ENCODE measurements at regions not wholly inside any gene's neighbourhood (a gene's known extent, or its start where the extent isn't known, plus 50 kb on each side); places are given as distances from the start of the nearest gene placed in this dataset.

DNA sequence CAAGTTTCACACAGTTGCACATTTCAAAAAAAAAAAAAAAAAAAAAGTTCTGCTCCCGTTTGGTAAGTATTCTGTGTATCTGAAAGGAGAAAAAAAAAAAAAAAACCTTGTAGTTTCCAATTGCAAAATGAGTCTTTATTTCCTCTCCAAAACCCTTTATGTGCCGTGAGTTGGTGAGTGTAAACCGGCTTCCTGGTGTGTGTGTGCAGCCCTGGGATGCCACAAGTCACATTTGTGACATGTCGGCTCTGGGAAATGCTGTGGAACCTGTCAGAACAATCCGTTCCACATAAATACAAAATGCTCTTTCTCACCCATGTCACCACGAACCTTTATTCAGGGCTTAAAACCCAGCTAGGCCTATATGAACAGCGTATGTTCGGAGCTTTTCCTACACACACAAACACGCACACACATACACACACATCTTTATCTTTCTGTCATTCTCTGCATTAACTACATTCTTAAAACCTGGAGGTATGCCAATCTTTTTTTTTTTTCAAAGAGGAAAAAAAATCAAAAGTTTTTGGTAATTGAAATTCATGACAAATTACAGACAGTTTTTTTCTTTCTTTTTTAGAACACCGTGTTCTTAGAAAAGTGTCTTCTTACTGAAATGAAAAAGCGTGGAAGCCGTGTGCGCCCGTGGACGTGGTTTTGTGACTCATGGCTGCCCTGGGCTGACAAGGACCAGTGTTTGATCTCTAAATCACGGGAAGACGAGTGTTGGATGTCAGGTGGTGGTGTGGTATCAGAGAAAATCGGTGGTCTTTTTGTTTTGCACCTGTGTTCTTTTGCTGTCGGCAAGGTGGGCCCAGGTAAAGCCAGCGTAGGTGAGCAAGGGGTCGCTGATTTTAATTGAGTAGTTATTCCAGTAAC, 612.0 kb downstream of the VRK1 start:
- peak; percentile 48 to 51 for DNase-seq

DNA sequence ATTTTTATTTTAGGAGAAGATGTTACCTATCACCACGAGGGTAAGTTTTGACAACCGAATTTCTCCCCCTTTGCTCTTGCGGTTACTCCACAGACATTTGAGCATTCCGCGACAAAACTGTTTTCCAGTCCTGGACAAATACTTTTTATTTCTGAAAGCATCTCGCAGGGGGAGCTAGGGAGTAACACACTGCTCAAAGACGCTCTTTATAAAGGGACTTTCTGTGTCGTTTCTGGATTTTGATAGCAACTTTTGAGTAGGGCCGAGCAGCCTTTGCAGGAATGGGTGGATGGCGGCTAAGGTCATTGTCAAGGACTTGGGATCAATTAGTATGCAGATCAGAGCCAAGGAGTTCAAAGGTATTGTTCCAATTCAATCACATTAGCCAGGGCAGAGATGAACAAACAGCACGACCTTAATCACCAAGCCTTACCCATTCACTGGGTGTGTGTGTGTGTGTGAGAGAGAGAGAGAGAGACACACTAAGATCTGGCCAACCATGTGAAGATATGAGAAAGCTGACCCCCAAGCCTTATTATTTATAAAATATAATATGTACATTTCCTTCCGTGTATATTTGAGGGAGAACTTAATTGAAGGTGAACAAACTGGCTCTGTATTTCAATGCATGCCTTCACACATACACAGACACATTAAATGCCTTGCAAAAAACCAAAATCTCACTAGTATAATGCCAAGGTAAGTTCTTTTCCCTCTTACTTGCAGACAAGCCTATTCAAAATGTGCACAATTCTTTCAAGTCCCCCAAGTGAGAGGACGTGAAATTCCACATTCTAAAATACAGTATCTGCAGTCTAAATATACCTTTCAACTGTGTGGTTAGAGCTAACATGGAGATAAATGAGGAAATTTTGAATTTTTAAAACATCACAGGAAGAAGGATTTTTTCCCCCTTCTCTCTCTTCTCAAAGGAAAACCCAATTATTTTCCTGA, 613.8 kb downstream of the VRK1 start:
- no peak for DNase-seq

DNA sequence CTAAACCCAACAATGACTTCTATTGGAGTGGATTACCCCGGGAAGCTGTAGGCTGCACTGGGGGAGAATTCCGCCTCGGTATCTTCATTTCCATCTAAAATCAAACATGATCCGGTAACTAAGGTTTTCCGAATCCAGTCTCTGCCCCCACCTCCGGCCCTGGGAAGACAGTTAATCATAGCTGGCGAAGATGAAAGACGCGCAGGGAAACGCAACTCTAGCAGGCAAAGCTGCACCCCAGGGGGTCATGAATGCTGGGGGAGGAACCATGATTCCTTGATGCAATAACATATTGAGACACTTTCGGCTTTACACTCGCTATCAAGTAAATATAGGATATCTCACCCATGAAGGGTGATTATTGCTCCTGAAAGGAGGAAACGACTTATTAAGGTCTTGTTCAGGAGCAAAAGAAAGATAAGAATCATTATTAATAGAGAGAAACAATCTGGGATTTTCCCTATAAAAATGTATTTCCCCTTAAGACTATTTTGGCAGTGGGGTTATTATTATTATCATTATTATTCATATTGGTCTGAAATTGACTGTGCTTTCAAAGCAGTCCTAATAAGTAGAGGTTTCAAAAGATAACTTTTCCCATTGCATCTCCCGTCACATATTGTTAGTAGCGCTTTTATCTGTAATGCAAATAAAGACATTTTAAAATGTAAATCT, 614.9 kb downstream of the VRK1 start:
- no peak for DNase-seq

DNA sequence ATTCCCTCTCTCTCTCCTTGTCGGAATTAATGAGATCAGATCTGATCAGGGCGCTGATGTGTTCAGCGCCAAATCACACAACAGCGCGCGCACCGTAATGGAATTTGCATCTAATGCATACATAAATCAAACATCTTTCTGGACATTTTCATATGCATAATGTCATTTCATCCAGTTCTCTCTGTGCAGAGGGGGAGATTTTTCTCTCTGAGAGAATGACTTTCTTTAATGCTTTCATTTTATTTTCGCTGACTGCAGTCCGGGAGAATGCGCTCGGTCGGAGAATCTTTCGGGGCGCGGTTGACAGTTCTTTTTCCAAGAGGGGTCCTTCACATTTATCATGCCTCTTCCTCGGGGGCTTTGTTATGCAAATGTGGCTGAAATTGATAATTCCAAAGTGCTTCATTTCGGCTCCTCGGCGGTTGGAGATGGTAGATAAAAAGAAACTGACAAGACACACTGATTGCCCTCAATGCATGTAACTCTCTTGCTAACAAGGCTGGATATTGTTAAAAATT, 615.9 kb downstream of the VRK1 start:
- peak in 1 of 2 donors; percentile 17 for DNase-seq

DNA sequence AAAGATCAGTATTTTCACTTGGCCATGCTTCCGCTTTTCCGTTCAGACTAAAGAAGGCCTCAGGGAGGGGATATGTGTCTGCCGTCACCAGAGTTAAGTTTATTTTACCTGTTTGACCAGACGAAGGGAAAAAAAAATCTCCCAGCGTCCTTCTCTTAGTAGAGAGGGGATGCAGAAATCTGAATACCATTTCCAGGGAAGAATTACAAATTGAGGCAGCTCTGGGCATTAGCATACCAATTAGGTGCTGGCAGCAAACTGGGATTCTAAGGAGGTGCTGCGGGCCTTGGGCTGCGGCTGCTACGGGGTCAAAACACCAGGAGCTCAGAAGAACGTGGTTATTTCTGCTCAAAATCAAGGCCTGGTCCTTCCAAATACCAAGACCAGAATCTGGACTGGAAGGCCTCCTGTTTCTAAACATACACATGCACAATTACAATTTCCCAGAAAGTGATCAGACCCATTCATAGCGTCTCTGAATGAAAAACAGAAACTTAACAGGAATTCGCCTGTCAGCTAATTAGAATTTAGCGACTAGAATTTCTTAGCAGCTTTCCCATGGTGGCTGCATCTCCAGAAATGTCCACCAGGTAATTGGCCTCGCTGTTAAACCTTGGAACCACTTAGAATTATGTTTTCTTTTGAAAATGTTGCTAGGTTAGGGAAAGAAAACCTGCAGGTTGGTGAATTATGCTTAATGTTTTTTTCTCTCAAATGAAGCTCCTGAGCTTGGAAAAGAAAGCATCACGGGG, 617.0 kb downstream of the VRK1 start:
- DNase-seq: no peak

DNA sequence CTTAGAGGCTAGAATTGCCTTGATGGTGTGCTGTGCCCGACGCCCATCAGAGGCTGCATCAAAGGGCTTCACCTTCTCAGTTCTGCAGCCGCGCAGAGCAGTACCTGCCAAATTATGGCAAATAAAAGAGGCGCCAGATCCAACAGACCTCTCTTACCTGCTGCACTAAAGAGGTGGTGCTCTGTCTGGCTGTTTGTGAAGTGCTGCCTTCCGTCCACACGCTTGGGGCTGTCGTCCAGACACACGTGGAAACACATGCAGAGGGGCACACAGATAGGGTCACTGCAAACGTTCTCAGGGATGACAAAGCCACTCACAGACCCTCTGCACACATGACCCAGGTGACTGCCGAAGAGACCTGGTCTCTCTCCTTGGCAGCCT, 617.5 kb downstream of the VRK1 start:
- no peak for DNase-seq

DNA sequence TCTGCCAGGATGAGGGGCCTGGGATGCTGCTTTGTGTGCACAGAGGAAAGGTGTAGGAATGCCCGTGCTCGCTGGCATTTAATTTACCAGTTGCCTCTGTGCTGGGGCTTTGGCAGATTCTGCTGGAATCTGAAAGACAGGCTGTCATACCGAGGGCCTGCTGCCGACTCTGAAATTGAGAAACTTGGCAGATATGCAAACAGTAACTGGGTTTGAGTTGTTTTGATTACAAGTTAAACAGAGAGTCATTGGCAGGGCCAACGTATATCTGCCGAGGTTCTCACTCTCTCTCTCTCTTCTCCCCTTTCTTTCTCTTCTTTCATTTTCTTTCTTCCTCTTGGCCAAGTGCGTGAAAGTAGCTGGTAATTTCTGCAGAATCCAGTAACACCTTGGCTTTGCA, 618.7 kb downstream of the VRK1 start:
- DNase-seq: no peak

DNA sequence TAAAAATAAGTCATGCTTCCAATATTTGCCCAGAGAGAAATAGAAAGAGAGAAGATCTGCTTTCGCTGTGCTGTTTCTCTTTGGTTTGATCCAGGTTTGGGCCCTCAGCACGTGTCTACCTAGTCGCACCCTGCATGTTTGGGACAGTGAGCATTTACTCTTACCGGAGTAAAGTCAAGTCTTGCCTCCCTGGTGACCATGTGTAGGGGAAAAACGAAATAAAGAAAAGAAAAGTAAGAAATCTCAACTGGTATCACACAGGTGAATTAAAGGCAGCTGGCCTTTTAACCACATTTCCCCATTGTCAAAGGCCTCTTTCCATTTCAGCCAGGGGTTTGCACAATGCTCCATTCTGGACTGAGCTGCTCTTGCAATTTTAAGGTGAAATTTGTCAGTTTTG, 619.4 kb downstream of the VRK1 start:
- no peak for DNase-seq

DNA sequence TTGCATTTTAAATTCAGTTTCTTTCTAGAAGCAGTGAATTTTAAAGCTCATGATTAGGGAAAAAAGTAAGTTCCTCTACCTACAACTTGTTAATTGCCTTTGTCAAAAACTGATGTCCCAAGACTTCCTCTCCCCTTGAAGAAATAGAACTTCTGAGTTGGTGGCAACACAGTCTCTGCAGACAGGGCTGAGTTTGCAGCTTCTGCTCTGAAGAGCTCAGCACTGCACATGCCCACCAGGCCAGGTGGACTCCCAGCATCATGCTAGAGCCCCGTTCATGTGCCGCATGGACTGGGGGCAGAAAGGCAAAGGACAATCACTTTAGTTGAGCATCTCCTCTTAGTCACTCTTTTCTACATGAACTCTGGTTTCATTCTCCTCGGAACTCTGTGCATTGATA, 620.1 kb downstream of the VRK1 start:
- no peak for DNase-seq

DNA sequence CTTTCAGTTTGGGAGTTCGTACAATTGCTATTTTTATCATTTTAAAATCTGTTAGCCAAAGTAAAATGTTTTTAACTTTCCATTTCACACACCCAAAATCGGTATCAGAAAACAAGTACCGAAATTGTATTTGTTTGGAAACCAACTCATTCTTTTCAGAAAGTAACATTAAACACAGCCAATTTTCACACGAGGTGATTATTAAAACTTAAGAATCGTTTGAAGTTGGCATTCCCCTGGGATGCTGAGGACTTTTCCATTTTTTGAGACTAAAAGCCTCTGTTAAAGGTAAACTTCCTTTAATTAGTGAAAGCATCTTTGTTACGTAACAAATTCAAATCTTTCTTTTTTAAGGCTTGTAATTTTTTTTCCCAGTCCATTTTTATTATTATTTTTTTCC, 623.0 kb downstream of the VRK1 start:
- no peak for DNase-seq

DNA sequence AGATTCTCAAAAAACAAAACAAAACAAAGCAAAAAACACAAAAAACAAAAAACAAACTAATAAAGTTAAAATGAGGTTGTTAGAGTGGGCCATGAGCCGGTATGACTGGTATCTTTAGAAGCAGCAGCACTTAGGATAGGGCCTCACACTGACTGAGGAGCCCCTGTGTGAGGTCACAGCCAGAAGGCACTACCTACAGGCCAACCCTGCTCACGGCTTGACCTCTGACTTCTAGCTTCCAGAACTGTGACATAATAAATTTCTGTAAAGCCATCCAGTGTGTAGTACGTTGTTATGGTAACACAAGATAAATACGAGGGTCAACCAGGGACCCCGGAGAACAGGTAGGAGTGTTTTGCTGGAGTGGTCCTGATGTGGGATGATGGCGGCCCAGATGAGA, 629.6 kb downstream of the VRK1 start:
- DNase-seq: no peak

DNA sequence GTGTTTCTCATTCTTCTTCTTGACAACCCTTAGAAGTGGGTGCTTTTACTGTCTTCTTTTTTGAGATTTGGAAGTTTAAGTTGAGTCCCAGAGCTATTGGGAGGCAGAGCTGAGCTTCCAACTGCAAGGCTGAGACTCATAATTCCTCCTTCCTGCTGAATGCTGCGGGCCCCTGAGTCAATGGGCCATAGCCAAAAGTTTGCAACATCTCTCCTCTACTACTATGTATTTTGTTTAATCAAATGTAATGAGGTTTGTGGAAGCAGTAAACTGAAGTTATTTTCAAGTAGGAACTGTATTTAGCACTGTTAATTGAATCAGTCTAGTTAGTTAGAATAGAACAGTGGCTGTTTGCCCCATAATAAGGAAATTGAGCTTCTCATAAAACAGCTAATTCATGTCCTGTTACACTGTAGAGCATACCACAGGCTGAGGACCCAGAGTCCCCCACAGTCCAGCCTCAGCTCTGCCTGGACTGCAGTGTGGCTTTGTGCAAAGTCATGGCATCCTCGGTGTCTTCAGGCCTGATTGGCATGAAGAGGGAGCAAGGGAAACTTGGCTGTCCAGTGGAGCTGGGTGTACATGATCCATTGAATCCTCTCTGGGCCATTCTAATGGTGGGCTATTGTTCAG, 631.7 kb downstream of the VRK1 start:
- no peak for DNase-seq

DNA sequence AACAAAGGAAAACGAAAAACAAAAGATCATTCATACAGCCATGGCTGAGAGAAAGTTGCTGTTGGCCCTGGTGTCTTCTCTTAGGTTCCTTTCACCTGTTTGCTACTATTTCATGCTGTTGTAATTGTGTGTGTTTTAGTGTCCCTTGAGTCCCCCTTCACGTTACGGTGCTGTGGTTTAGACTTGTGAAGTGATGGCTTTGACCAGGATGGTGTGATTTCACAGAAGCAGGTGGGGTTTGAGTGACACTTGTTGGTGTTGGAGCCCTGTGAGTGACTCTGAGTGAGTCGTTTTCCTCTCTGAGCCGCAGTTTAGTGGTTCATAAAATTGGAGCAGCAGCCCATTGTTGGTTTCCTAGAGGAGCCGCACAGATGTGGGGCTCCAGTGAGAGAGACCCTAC, 635.4 kb downstream of the VRK1 start:
- no peak for DNase-seq

DNA sequence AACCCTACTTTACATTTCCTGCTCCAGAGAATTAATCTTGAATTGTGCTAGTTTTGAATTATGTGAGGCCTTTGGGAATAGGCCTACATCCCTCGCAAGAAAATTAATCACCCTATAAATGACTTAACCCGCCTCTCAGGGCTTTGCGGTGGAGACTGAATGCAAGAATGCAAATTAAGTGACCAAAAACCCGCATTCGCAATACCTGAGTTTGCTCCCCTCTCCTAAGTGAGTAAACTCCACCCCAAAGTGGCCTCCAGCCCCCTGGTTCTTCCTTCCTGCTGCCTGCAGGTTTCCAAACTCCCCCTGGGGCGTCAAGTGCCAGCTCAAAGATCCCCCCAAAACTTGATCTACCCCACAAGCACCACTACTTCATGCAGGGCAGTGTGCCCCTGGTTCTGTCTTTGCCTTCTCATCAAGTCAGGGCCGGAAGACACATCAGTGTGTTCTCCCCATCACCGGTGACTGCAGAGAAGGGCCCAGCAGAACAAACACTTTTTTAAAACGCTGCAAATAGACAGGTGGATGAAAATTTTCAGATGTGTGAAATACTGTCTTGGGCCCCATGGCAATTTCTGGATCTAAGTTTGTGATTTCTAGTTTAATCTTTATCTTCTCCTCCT, 644.7 kb downstream of the VRK1 start:
- DNase-seq: no peak

DNA sequence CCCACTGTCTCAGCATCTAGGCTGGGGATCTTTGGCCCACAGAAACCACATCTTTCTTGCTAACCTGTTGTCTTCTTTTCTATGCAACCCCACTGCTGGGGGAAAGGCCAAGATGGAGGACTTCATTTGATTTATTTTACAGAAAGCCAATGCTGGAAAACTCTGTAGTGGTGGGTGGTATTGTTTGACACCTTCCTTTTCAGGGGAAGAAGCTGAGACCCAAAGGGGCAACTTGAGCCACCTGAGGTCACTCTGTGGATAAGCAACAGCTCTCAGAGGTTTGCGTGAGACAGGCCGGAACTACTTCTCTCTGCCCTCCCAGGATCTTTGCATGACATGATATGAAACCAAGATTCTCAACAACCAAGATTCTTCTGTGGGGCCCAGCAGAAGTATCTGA, 645.2 kb downstream of the VRK1 start:
- DNase-seq: peak in 1 of 2 donors; percentile 27

DNA sequence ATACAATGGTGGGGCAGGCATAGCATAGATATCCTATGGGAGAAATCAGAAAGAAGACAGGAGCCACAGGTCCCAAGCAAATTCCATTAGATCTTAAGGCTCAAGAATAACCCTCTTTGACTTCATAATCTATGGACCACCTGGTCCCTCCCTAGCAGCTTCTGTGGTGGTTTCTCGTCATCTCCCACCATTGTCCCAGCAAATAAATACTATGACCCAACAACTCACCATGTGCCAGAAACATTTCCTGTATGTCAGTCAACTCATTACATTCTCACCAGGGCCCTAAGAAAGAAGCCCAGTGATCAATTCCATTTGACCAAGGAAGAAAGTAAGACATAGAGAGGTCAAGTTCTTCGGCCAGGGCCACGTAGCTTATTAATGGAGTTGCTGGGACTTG, 646.2 kb downstream of the VRK1 start:
- DNase-seq: no peak

DNA sequence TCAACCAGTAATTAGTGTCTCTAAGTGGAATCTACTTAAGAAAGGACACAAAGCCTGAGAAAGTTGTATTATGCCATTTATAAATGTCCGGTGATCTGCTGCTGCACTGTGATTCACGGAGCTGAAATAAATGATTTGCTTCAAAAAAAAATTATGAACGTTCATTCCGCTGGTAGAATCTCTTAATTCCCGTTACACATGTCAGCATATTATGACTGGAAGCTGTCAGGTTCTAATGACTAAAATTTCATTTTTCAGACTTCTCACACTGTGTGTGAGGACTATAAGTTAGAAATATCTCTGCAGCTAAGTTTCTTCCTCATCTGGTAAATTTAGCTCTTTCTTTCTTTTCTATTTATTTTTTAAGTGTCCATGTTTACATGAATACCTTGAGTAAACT, 647.1 kb downstream of the VRK1 start:
- no peak for DNase-seq

DNA sequence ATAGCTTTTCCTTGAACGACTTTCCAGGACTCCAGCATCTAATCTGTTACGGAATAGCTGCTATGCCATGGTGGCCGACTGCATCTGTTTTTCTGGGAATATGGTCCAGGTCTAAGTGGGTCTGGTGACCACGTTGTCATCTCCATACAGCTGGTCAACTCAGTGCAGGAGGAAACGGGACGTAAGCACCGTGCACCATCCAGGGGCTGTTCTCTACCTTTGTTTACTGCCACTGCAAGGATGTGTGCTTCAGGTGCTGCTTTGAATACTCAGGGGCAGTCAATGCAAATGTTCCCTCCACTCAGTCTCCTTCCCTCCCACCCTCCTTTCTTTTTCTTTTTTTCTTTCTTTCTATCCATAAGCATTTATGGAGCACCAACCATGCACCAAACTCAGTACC, 648.2 kb downstream of the VRK1 start:
- DNase-seq: no peak

DNA sequence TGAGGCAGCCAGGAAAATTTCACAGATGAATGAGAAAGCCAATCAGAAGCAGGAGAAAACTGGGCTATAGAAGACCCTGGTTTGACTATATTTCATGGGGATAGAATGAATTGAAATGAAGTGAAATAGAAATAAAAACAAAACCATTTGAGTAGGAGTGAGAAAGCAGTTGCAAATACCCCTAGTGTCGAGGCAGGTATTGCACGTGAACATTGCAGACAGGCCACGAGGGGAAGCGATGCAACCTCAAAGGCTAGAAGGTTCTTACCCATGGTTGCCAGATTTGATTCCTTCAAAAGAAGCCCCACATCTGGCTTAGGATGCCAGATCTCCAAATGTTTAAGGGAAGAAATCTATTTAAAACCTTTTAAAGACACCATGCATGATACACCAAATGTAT, 648.9 kb downstream of the VRK1 start:
- DNase-seq: no peak

DNA sequence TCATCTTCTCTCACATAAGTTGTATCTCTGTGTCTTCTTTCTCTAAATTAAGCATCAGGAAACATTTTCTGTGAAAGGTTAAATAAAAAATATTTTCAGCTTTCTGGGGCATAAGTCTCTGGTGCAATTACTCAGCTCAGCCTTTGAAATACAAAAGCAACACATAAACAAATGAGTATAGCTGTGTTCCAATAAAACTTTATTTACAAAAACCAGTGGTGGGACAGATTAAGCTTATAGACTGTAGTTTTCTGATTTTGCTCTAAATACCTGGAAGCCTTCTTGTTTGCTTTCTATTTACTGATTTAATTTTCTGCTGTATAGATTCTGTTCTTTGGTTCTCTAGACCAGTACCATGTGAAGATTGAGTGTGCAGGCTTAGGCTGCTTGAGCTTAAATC, 655.1 kb downstream of the VRK1 start:
- DNase-seq: no peak

DNA sequence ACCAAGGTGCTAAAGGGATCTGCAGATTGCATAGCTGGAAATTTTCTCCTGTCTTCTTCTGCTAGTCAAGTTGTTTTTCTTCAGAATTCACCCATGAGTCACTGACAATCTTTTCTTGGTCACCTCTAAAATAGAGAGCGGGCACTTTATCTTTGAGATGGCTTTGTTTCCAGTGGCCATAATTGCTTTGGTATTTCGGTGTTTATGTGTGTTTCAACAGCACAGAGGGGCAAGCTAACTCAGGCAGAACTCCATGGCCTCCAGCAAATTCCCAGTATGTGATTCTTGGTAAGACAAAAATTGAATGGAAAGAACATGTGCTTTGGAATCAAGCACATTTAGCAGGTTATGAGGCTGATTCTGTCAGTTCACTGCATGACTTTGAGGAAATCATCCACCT, 656.8 kb downstream of the VRK1 start:
- no peak for DNase-seq
